ENCODE measurements at regions not wholly inside any gene's neighbourhood (a gene's known extent, or its start where the extent isn't known, plus 50 kb on each side); places are given as distances from the start of the nearest gene placed in this dataset.

DNA sequence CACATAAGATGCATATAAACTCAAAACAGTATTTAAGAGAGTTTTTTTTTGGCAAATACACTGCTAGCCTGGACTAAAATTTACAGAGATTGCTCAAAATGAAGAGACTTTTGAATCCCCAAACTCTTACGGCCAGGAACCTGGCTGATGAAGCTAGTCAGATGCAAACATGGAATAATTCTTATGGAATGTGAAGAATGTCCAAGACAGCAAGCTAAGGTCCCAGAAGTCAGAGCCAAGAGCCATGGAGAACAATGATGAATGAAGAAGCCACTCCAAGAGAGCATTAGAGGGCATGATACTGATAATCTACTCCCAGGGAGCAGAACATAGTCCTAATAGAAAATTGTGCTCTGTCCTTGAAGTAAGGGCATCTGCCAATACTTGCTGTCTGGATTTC lies 705.5 kb downstream of the DIPK2A start:
- Histone ChIP-seq H3K36me3 (ENCODE audit: insufficient read depth, low read length) (no peaks in the 10 kb centered on the region), H3F3A (ENCODE audit: insufficient read depth, low read length) (no peaks in the 10 kb centered on the region), H2AFZ (ENCODE audit: low read length) (no peak overlapping the region), H3K9ac (ENCODE audit: low read length) (no peak overlapping the region), H3K79me2 (ENCODE audit: insufficient read depth, low read length) (no peaks in the 10 kb centered on the region), H3K9me2 (ENCODE audit: low read depth, low read length) (no peaks in the 10 kb centered on the region; the same call in 1 of the 2 replicates), H3K4me1 (ENCODE audit: insufficient read depth, low read length, severe bottlenecking) (no peaks in the 10 kb centered on the region), H4K20me1 (ENCODE audit: insufficient read depth, low read length) (no peaks in the 10 kb centered on the region), H3K4me2 (ENCODE audit: low read length) (no peak overlapping the region), H3K27ac (ENCODE audit: low read depth, low read length, poor library complexity, severe bottlenecking) (no peak overlapping the region), H3K4me3 (ENCODE audit: low read depth, low read length, poor library complexity, severe bottlenecking) (no peak overlapping the region), H3K27me3 (ENCODE audit: insufficient read depth, low read length) (no peaks in the 10 kb centered on the region), H3K9me3 (ENCODE audit: low read length) (no peaks in the 10 kb centered on the region)
- TF ChIP-seq EZH2 (IDR thresholded peaks at IDR 0.05; ENCODE audit: borderline replicate concordance, low read length) (no peak), CTCF (IDR thresholded peaks at IDR 0.05; ENCODE audit: low read length) (no peak)

- no peak for TF ChIP-seq CTCF (IDR thresholded peaks at IDR 0.05; ENCODE audit: low read length)
- TF ChIP-seq EZH2 (IDR thresholded peaks at IDR 0.05; ENCODE audit: borderline replicate concordance, low read length) = no peak
- H3K27me3 ChIP-seq (ENCODE audit: insufficient read depth, low read length) = no peaks in the 10 kb centered on the region
- H3F3A ChIP-seq (ENCODE audit: insufficient read depth, low read length) = no peaks in the 10 kb centered on the region
- no peaks in the 10 kb centered on the region for H3K36me3 ChIP-seq (ENCODE audit: insufficient read depth, low read length)
- H2AFZ ChIP-seq (ENCODE audit: low read length) = no peak overlapping the region
- H3K27ac ChIP-seq (ENCODE audit: low read depth, low read length, poor library complexity, severe bottlenecking) = no peak overlapping the region
- no peak overlapping the region for H3K4me2 ChIP-seq (ENCODE audit: low read length)
- H4K20me1 ChIP-seq (ENCODE audit: insufficient read depth, low read length) = no peaks in the 10 kb centered on the region
- H3K9ac ChIP-seq (ENCODE audit: low read length) = no peak overlapping the region
- no peaks in the 10 kb centered on the region; the same call in 1 of the 2 replicates for H3K9me2 ChIP-seq (ENCODE audit: low read depth, low read length)
- no peak overlapping the region for H3K4me3 ChIP-seq (ENCODE audit: low read depth, low read length, poor library complexity, severe bottlenecking)
- no peaks in the 10 kb centered on the region for H3K4me1 ChIP-seq (ENCODE audit: insufficient read depth, low read length, severe bottlenecking)
- H3K9me3 ChIP-seq (ENCODE audit: low read length) = no peaks in the 10 kb centered on the region
- no peaks in the 10 kb centered on the region for H3K79me2 ChIP-seq (ENCODE audit: insufficient read depth, low read length)
Measured at GRCh38 chr3:144683065-144683464, 711.4 kb downstream of the DIPK2A start.

DNA sequence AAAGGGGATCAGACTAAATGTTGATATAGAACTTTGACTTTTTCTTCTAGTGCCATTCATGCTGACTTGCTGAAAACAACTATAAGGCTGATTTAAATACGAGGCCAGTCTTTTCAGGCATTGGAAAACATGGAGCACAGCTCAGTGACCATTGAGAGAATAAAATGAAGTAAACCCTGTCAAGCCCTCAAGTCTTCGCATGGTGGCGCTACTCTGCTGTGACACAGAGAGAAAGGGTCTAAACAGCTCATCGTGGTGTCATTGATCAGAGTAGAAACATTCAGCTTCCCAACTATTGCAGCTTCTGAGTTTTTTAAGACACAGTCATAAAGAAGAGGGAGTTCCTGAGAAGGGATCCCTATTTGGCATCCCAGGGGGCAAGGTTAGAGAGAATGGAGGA lies 716.2 kb downstream of the DIPK2A start:
- no peaks in the 10 kb centered on the region for H3K4me1 ChIP-seq (ENCODE audit: insufficient read depth, low read length, severe bottlenecking)
- no peak overlapping the region for H3K27ac ChIP-seq (ENCODE audit: low read depth, low read length, poor library complexity, severe bottlenecking)
- H4K20me1 ChIP-seq (ENCODE audit: insufficient read depth, low read length) = no peaks in the 10 kb centered on the region
- no peaks in the 10 kb centered on the region for H3K9me3 ChIP-seq (ENCODE audit: low read length)
- H3F3A ChIP-seq (ENCODE audit: insufficient read depth, low read length) = no peaks in the 10 kb centered on the region
- no peaks in the 10 kb centered on the region for H3K36me3 ChIP-seq (ENCODE audit: insufficient read depth, low read length)
- H3K9ac ChIP-seq (ENCODE audit: low read length) = no peak overlapping the region
- no peaks in the 10 kb centered on the region for H3K9me2 ChIP-seq (ENCODE audit: low read depth, low read length)
- no peak overlapping the region for H3K4me2 ChIP-seq (ENCODE audit: low read length)
- H3K79me2 ChIP-seq (ENCODE audit: insufficient read depth, low read length) = no peaks in the 10 kb centered on the region
- TF ChIP-seq CTCF (IDR thresholded peaks at IDR 0.05; ENCODE audit: low read length) (peak; percentile 65), EZH2 (IDR thresholded peaks at IDR 0.05; ENCODE audit: borderline replicate concordance, low read length) (no peak)
- no peak overlapping the region for H3K4me3 ChIP-seq (ENCODE audit: low read depth, low read length, poor library complexity, severe bottlenecking)
- no peak overlapping the region for H2AFZ ChIP-seq (ENCODE audit: low read length)
- no peaks in the 10 kb centered on the region for H3K27me3 ChIP-seq (ENCODE audit: insufficient read depth, low read length)
